NCI-H128 (cell line): ENCODE measurements at regions not wholly inside any gene's neighbourhood (a gene's known extent, or its start where the extent isn't known, plus 50 kb on each side); places are given as distances from the start of the nearest gene placed in this dataset.

Experiments
- DNase-seq: peaks from one replicate; lab custom pipeline; 2025; ENCODE audit not compliant: unreplicated experiment; lab: John Stamatoyannopoulos, UW

DNA sequence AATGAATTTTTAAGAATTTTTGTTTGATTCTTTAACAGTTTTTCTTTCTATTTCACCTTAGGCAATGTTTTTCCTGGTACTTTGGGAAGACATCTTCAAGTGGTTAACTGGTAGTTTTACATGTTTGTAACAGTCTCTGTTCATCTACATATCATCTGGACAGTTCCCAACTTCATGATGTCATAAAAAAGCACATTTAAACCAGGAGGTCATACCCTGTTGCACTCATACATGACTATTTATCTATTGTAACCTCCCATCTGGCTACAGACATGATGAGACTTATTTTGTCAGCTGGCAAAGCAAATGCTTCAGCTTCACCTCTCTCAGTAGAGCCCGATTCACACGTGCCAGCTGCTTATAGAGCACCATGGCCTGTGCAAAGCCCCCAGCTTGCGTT, 99.8 kb upstream of the YPEL5 start:
- no peak for DNase-seq

- no peak for DNase-seq
These were observed 98.1 kb upstream of the YPEL5 start for GRCh38 chr2:30048636-30049175.

DNA sequence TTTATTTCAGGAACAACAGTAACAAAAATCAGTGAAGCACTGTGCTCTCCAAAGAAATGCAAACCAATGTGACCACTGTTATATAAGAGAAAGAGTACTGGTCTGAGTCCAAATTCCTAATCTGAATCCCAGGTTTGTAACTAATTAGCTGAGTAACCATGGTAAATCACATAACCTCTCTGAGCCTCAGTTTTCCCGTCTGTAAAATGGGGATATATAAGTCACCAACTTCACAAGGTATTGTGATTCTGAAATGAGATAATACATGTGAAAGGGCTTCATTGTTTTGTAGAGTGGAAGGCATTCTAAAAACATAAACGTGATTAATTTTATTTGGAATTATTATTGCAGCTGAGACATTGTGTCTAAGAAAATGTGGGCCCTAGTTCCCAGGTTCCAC, 91.3 kb upstream of the YPEL5 start:
- DNase-seq: no peak

DNA sequence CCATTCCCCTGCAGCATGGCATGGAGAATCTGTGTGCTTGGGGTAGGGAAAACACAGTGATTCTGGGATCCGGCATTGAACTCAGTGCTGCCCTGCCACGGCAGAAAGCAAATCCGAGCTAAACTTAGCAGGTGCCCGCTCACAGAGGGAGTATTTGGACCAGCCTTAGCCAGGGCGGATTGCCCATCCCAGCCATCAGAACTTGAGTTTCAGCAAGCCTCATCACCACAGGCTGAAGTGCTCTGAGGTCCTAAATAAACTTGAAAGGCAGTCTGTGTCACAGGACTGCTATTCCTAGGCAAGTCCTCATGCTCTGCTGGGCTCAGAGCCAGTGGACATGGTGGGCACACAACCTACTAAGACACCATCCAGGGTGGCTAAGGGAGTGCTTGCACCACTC, 86.2 kb upstream of the YPEL5 start:
- no peak for DNase-seq

GRCh38 chr2:30068067-30068466, 78.7 kb upstream of the YPEL5 start:
- no peak for DNase-seq

GRCh38 chr2:30072250-30072842, 74.5 kb upstream of the YPEL5 start:
- DNase-seq: peak; percentile 28

DNA sequence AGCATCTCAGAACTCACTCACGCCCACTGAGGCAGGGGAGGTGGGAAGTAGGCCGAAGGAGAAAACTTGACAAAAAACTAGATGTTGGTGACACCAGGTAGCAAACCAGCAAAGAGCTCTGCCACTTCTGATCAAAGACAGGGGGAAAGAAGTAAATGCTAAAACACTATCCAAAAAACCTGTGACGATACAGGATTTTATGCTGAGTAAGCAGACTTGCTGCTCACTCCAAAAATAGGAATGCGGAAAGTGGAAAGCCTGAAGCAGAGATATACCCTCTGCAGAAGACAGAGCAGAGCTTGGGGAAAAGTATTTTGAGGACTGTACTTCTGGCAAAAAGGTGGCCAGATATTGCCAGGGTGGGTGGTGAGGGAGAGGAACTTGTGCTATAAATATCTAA, 73.3 kb upstream of the YPEL5 start:
- no peak for DNase-seq

DNA sequence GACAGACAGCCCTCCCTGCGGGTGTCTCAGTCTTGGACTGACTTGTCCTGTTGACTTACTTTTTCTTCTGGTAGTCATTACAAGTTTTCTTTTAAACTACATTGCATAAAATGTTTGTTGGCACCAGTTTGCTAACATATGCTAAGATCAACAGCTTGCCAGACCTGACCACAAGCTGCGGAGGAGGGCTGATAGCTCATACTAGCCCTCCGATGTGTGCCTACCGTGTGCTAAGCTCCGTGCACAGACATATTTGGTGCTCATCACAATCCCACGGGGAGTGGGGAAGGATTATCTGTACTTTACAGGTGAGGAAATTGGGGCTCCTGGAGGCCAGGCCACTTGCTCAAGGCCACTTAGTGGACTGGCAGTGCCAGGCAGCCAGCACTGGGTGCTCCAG, 72.8 kb upstream of the YPEL5 start:
- DNase-seq: no peak

- DNase-seq: no peak
These were observed 68.3 kb upstream of the YPEL5 start for GRCh38 chr2:30078521-30078920.

GRCh38 chr2:30084915-30085314, 61.9 kb upstream of the YPEL5 start:
- DNase-seq: no peak

GRCh38 chr2:30089171-30089570, 57.6 kb upstream of the YPEL5 start:
- no peak for DNase-seq

DNA sequence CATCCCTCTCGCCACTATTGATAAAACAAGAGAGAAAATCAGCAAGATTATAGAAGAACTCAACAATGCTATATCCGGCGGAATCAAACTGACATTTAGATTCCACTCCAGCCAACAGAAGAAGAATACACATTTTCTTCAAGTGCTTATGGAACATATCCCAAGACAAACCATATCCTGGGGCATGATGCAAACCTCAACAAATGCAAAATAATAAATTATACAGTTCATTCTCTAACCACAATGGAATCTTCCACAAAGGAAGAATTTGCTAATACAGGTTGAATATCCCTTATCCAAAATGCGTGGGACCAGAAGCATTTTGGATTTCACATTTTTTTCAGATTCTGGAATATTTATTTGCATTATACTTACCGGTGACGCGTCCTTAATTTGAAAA, 51.4 kb upstream of the YPEL5 start:
- DNase-seq: no peak

- no peak for DNase-seq
These were observed 50.4 kb upstream of the YPEL5 start for GRCh38 chr2:30096451-30096850.
